Panc1 (cell line): ENCODE measurements at regions not wholly inside any gene's neighbourhood (a gene's known extent, or its start where the extent isn't known, plus 50 kb on each side); places are given as distances from the start of the nearest gene placed in this dataset.
"Not testable (repeated sequence)": the region's sequence is repeated elsewhere in the genome, so short reads cannot be mapped to it uniquely, and the experiment has no call there.

Experiments
- POLR2AphosphoS5 ChIP-seq: IDR thresholded peaks from 2 replicates; pipeline ENCODE4 v1.6.1; 2012; ENCODE audit warnings: mild to moderate bottlenecking, low read depth, low read length, moderate library complexity
- TF ChIP-seq, protein P1 (sequence below): fragments of 450-650 bp; IDR thresholded peaks from 2 replicates; pipeline ENCODE4 v1.5.1; 2017; ENCODE audit warnings: mild to moderate bottlenecking

DNA sequence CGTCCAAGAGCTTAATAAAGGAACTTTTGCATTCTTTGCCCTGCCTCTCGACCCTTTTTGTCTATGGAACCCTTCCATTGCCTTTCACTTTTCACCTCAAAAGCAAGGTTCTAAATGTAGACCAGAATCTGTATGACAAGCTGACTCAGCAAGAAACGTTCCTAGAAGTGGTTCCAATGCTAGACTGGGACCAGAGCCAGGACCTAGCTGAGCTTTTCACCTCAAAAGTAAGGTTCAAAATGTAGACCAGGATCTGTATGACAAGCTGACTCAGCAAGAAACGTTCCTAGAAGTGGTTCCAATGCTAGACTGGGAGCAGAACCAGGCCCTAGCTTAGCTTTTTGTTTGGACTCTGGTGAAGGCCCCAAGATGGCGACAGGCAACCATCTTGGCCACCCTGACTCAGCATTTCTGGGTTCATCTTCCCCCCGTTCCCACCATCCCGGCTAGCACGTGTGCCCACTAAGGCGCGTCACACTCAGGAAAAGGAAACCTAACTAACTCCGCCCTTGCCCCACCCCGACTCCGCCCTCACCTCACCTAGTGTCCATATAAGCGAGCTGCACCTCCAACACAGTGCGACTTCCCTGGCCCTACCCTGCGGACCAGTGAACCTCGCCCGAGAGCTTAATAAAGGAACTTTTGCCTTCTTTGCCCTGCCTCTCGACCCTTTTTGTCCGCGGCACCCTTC lies 53.0 kb upstream of the TMEM97 start:
- TF ChIP-seq, protein P1, sequence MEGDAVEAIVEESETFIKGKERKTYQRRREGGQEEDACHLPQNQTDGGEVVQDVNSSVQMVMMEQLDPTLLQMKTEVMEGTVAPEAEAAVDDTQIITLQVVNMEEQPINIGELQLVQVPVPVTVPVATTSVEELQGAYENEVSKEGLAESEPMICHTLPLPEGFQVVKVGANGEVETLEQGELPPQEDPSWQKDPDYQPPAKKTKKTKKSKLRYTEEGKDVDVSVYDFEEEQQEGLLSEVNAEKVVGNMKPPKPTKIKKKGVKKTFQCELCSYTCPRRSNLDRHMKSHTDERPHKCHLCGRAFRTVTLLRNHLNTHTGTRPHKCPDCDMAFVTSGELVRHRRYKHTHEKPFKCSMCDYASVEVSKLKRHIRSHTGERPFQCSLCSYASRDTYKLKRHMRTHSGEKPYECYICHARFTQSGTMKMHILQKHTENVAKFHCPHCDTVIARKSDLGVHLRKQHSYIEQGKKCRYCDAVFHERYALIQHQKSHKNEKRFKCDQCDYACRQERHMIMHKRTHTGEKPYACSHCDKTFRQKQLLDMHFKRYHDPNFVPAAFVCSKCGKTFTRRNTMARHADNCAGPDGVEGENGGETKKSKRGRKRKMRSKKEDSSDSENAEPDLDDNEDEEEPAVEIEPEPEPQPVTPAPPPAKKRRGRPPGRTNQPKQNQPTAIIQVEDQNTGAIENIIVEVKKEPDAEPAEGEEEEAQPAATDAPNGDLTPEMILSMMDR = not testable (repeated sequence)
- TF ChIP-seq POLR2AphosphoS5 = not testable (repeated sequence)
